CD4-positive, alpha-beta memory T cell (primary cell): ENCODE measurements at regions not wholly inside any gene's neighbourhood (a gene's known extent, or its start where the extent isn't known, plus 50 kb on each side); places are given as distances from the start of the nearest gene placed in this dataset.

ENCODE experiments used
- CTCF ChIA-PET: fragments of 350-600 bp; sonication (Branson Sonifier 250); formaldehyde crosslinking; loops from one replicate; lab custom pipeline; 2021; ENCODE audit warnings: inconsistent platforms; ENCODE audit not compliant: partially characterized antibody; lab: Charles Lee
- POLR2A ChIA-PET: fragments of 350-600 bp; sonication (Branson Sonifier 250); formaldehyde crosslinking; loops from one replicate; lab custom pipeline; 2021; ENCODE audit not compliant: partially characterized antibody; lab: Charles Lee
- DNase-seq, 5 donors: peaks; one replicate each; pipeline versions ENCODE4 v3.0.0 to v3.0.0-alpha.2; 2020 to 2022; ENCODE audit warnings: mixed read lengths in 1 of 5
- H3K27ac ChIP-seq: one replicate; pipeline ENCODE4 v1.7.0; 2013; ENCODE audit warnings: low read depth, low read length
- H3K27me3 ChIP-seq: 2 replicates; pipeline ENCODE4 v1.7.0; 2013; ENCODE audit warnings: mild to moderate bottlenecking, low read length, moderate library complexity; ENCODE audit not compliant: insufficient read depth
- H3K36me3 ChIP-seq: 2 replicates; pipeline ENCODE4 v1.7.0; 2013; ENCODE audit warnings: mild to moderate bottlenecking, low read length, moderate library complexity; ENCODE audit not compliant: insufficient read depth
- H3K4me1 ChIP-seq: 2 replicates; pipeline ENCODE4 v1.7.0; 2013; ENCODE audit warnings: mild to moderate bottlenecking, low read length, moderate library complexity; ENCODE audit not compliant: insufficient read depth
- H3K4me3 ChIP-seq, 2 donors: one replicate each; pipeline ENCODE4 v1.7.0; 2013; ENCODE audit warnings: low read length in 2 of 2, mild to moderate bottlenecking in 1 of 2
- H3K9me3 ChIP-seq, 2 donors: one replicate each; pipeline ENCODE4 v1.7.0; 2013; ENCODE audit warnings: low read length in 2 of 2, control low read depth in 1 of 2; ENCODE audit not compliant: control insufficient read depth in 1 of 2
- H3K27ac Mint-ChIP-seq, 7 donors: one replicate each; pipeline ENCODE4 v1.8.0; 2020 to 2021; ENCODE audit warnings: mixed read lengths in 7 of 7, mild to moderate bottlenecking in 6 of 7, inconsistent platforms in 3 of 7, moderate library complexity in 3 of 7
- H3K27me3 Mint-ChIP-seq, 2 donors: one replicate each; pipeline ENCODE4 v1.8.0; 2020 to 2021; ENCODE audit warnings: mixed read lengths in 2 of 2
- H3K36me3 Mint-ChIP-seq, 2 donors: one replicate each; pipeline ENCODE4 v1.8.0; 2020 to 2021; ENCODE audit warnings: mixed read lengths in 2 of 2, inconsistent platforms in 1 of 2, mild to moderate bottlenecking in 1 of 2
- H3K4me1 Mint-ChIP-seq, 4 donors: one replicate each; pipeline ENCODE4 v1.8.0; 2020 to 2021; ENCODE audit warnings: mixed read lengths in 4 of 4, mild to moderate bottlenecking in 1 of 4
- H3K4me3 Mint-ChIP-seq, 8 donors: one replicate each; pipeline ENCODE4 v1.8.0; 2020 to 2021; ENCODE audit warnings: mixed read lengths in 8 of 8, mild to moderate bottlenecking in 7 of 8, moderate library complexity in 6 of 8, inconsistent platforms in 3 of 8
- H3K9me3 Mint-ChIP-seq, 8 donors: one replicate each; pipeline ENCODE4 v1.8.0; 2020 to 2021; ENCODE audit warnings: mixed read lengths in 8 of 8, mild to moderate bottlenecking in 5 of 8, inconsistent platforms in 3 of 8, moderate library complexity in 1 of 8
- intact Hi-C: fragments of 100-400 bp; cut with micrococcal nuclease; formaldehyde crosslinking; loops from one replicate; pipeline ENCODE4 v1.15.1; 2023

DNA sequence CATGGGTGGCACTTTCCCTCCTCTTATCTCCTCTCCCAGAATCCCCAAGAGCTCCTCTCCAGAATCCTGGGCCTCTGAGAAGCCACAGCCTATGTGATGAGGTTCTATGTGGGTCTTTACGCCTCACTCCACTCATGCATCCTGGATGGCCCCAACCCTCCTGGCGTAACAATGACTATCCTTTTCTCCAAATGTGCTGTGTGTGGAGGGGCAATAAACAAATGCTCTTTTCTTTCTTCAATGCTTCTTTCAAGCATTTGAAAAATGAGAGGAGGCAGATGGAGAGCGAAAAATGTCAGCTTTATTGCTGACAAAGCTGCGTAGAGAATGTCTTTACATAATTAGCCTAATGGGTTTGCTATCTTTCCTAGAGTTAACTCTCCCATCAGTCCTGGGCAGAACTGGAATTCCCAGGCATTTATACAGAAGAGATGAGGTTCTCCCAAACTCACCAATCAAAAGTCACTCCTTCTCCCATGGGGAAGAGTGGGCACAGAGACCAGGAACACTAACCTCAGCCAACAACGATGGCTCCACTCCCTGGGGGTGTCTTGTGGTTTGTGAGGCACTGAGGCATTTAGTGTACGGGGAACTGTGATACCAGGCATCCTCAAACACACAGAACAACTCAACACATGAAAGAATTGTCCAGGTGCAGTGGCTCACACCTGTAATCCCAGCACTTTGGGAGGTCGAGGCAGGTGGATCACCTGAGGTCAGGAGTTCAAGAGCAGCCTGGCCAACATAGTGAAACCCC lies 118.9 kb upstream of the SLC34A2 start:
- DNase-seq = no peak
- intact Hi-C loops = no loop called here
- H3K27ac Mint-ChIP-seq = peak overlapping the region in 1 of 7 donors; percentile 31
- CTCF ChIA-PET = interaction anchor here (0.7 kb wide), 1 partner anchor 23 kb away, joined by 4 read pairs; no protein-coding TSS in a partner anchor
- no peaks in the 10 kb centered on the region for H3K4me1 ChIP-seq
- H3K9me3 Mint-ChIP-seq = peaks cover 0 to 3% (median 0%) of the 10 kb centered on the region in 8 donors
- no peaks in the 10 kb centered on the region for H3K36me3 ChIP-seq
- no peak overlapping the region for H3K4me3 ChIP-seq
- H3K27ac ChIP-seq = no peak overlapping the region
- POLR2A ChIA-PET = no interaction called here
- no peak overlapping the region for H3K4me3 Mint-ChIP-seq
- peaks cover 3 to 6% of the 10 kb centered on the region in 2 donors for H3K27me3 Mint-ChIP-seq
- H3K27me3 ChIP-seq = no peaks in the 10 kb centered on the region
- no peaks in the 10 kb centered on the region for H3K9me3 ChIP-seq
- H3K4me1 Mint-ChIP-seq = no peaks in the 10 kb centered on the region
- no peaks in the 10 kb centered on the region for H3K36me3 Mint-ChIP-seq

GRCh38 chr4:25538430-25538829 lies 117.2 kb upstream of the SLC34A2 start:
- intact Hi-C loops = no loop called here
- no peaks in the 10 kb centered on the region for H3K9me3 ChIP-seq
- ChIA-PET POLR2A (no interaction called here), CTCF (no interaction called here)
- no peaks in the 10 kb centered on the region for H3K4me1 ChIP-seq
- no peaks in the 10 kb centered on the region for H3K27me3 ChIP-seq
- Mint-ChIP-seq H3K4me1 (no peaks in the 10 kb centered on the region), H3K9me3 (no peaks in the 10 kb centered on the region), H3K27ac (no peak overlapping the region), H3K36me3 (no peaks in the 10 kb centered on the region), H3K4me3 (no peak overlapping the region), H3K27me3 (peaks cover 3% of the 10 kb centered on the region in 2 donors)
- no peaks in the 10 kb centered on the region for H3K36me3 ChIP-seq
- H3K27ac ChIP-seq = no peak overlapping the region
- no peak overlapping the region for H3K4me3 ChIP-seq
- DNase-seq = no peak

- no peaks in the 10 kb centered on the region for H3K36me3 ChIP-seq
- no peak overlapping the region for H3K4me3 Mint-ChIP-seq
- no peaks in the 10 kb centered on the region for H3K27me3 ChIP-seq
- no peaks in the 10 kb centered on the region for H3K36me3 Mint-ChIP-seq
- no peak overlapping the region for H3K27ac ChIP-seq
- no peaks in the 10 kb centered on the region for H3K4me1 ChIP-seq
- H3K4me3 ChIP-seq = no peak overlapping the region
- CTCF ChIA-PET = no interaction called here
- no peak overlapping the region for H3K27ac Mint-ChIP-seq
- no peaks in the 10 kb centered on the region for H3K9me3 ChIP-seq
- peaks cover 3% of the 10 kb centered on the region in 2 donors for H3K27me3 Mint-ChIP-seq
- POLR2A ChIA-PET = no interaction called here
- peaks cover 0 to 2% (median 0%) of the 10 kb centered on the region in 8 donors for H3K9me3 Mint-ChIP-seq
- intact Hi-C loops = no loop called here
- H3K4me1 Mint-ChIP-seq = no peaks in the 10 kb centered on the region
- DNase-seq = no peak
Observed at GRCh38 chr4:25539241-25539640, 116.4 kb upstream of the SLC34A2 start.

DNA sequence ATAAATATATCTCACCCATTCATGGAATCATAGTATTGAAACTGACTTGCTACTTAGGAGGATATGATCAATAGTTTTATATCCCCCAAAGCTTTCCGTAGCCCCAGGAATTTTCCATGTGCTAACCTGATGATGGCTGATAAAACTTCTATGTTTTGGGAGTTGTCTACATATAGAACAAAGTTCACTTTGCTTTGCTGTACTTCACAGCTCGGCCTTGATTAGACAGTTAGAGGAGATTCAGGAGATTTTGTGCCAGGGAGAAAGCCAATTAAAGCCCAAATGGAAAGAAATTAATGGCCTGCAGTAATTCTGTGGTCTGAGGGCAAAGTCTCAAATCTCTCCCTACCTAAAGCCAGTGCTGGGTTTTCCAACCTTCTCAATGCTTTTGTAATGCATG lies 114.9 kb upstream of the SLC34A2 start:
- no peak for DNase-seq
- Histone ChIP-seq H3K27ac (no peak overlapping the region), H3K36me3 (no peaks in the 10 kb centered on the region), H3K9me3 (no peaks in the 10 kb centered on the region), H3K4me1 (no peaks in the 10 kb centered on the region), H3K4me3 (no peak overlapping the region), H3K27me3 (no peaks in the 10 kb centered on the region)
- POLR2A ChIA-PET = no interaction called here
- peaks cover 1 to 8% of the 10 kb centered on the region in 2 donors for H3K27me3 Mint-ChIP-seq
- H3K4me1 Mint-ChIP-seq = peaks cover 0 to 3% (median 0%) of the 10 kb centered on the region in 4 donors
- no peak overlapping the region for H3K27ac Mint-ChIP-seq
- peaks cover 0 to 2% (median 0%) of the 10 kb centered on the region in 8 donors for H3K9me3 Mint-ChIP-seq
- no peaks in the 10 kb centered on the region for H3K36me3 Mint-ChIP-seq
- no peak overlapping the region for H3K4me3 Mint-ChIP-seq
- CTCF ChIA-PET = no interaction called here
- intact Hi-C loops = no loop called here

DNA sequence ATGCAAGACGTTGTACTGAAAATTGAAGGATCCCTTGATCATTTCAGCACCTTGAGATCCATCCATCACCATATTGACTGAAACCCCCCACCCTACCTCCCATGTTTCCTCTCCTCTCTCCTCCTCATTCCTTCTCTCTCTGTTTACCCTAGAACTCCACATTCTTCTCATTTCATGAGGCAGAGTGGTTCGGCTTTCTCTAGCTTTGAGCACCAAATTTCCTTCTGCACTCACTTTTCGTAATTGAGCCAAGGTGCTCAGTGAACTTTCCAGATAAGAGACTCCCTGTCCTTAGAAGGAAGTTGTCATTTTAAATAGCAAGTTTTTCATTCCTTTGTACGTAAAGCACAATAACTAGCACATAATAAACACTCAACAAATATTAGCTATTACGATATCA lies 108.3 kb upstream of the SLC34A2 start:
- Histone ChIP-seq H3K4me1 (no peaks in the 10 kb centered on the region), H3K4me3 (no peak overlapping the region), H3K9me3 (no peaks in the 10 kb centered on the region), H3K27me3 (no peaks in the 10 kb centered on the region), H3K36me3 (no peaks in the 10 kb centered on the region), H3K27ac (no peak overlapping the region)
- ChIA-PET POLR2A (no interaction called here), CTCF (no interaction called here)
- H3K27ac Mint-ChIP-seq = no peak overlapping the region
- intact Hi-C loops = no loop called here
- H3K4me3 Mint-ChIP-seq = no peak overlapping the region
- H3K9me3 Mint-ChIP-seq = peaks cover 0 to 10% (median 0%) of the 10 kb centered on the region in 8 donors
- no peaks in the 10 kb centered on the region for H3K36me3 Mint-ChIP-seq
- DNase-seq = no peak
- peaks cover 0 to 3% (median 0%) of the 10 kb centered on the region in 4 donors for H3K4me1 Mint-ChIP-seq
- peaks cover 5 to 9% of the 10 kb centered on the region in 2 donors for H3K27me3 Mint-ChIP-seq

DNA sequence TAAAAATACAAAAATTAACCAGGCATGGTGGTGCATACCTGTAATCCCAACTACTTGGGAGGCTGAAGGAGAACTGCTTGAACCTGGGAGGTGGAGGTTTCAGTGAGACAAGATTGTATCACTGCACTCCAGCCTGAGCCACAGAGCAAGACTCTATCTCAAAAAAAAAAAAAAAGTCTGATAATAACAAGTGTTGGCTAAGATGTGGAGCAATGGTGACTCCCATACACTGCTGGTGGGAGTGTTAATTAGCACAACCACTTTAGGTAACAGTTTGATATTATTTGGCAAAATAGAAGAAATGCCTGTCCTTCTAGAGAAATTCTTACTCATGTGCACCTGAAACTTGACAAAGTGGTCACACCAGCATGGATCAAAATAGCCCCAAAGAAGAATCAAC lies 106.2 kb upstream of the SLC34A2 start:
- no peak for DNase-seq
- Mint-ChIP-seq H3K36me3 (no peaks in the 10 kb centered on the region), H3K4me3 (no peak overlapping the region), H3K9me3 (peaks cover 0 to 10% (median 0%) of the 10 kb centered on the region in 8 donors), H3K4me1 (peaks cover 0 to 2% (median 0%) of the 10 kb centered on the region in 4 donors), H3K27ac (no peak overlapping the region), H3K27me3 (peaks cover 5 to 7% of the 10 kb centered on the region in 2 donors)
- H3K9me3 ChIP-seq = no peaks in the 10 kb centered on the region
- CTCF ChIA-PET = no interaction called here
- no peaks in the 10 kb centered on the region for H3K36me3 ChIP-seq
- intact Hi-C loops = no loop called here
- POLR2A ChIA-PET = no interaction called here
- no peak overlapping the region for H3K27ac ChIP-seq
- H3K27me3 ChIP-seq = no peaks in the 10 kb centered on the region
- no peak overlapping the region for H3K4me3 ChIP-seq
- no peaks in the 10 kb centered on the region for H3K4me1 ChIP-seq

DNA sequence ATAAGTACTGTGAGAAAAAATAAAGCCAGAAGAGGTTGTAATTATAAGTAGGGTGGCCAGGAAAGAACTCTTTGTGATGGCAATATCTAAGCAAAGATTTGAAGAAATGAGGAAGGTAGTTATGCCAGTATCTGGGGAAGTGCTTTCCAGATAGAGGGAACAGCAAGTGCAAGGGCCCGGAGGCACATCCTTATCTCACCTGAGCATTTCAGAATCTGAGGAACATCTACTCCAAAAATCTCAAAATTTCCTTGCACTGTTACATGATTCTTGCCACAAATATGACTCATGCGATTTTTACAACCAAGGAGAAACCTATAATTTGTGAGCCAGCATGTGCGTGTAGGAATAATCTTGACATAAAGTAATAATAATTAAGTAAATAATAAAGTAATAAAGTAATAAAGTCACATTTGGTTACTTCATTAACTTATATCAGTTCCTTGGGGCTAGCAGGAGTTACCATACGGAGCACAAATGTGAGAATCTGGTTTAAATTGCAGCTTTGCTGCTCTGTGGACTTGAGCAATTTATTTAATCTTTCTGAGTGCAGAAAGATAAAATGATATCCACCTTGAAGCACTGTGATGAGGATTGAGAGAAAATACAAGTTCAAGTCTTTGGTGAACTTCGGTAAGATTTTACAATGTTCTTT lies 105.1 kb upstream of the SLC34A2 start:
- peaks cover 0 to 10% (median 0%) of the 10 kb centered on the region in 8 donors for H3K9me3 Mint-ChIP-seq
- H3K27me3 Mint-ChIP-seq = peaks cover 4 to 9% of the 10 kb centered on the region in 2 donors
- no peak overlapping the region for H3K4me3 Mint-ChIP-seq
- DNase-seq = no peak
- no peak overlapping the region for H3K27ac ChIP-seq
- no peaks in the 10 kb centered on the region for H3K9me3 ChIP-seq
- POLR2A ChIA-PET = no interaction called here
- H3K4me1 ChIP-seq = no peaks in the 10 kb centered on the region
- no peaks in the 10 kb centered on the region for H3K27me3 ChIP-seq
- no peaks in the 10 kb centered on the region for H3K36me3 Mint-ChIP-seq
- H3K36me3 ChIP-seq = no peaks in the 10 kb centered on the region
- CTCF ChIA-PET = no interaction called here
- H3K4me1 Mint-ChIP-seq = no peaks in the 10 kb centered on the region
- no peak overlapping the region for H3K27ac Mint-ChIP-seq
- no peak overlapping the region for H3K4me3 ChIP-seq
- intact Hi-C loops = no loop called here
